ENCODE measurements at regions not wholly inside any gene's neighbourhood (a gene's known extent, or its start where the extent isn't known, plus 50 kb on each side); places are given as distances from the start of the nearest gene placed in this dataset.
"Not testable (repeated sequence)": the region's sequence is repeated elsewhere in the genome, so short reads cannot be mapped to it uniquely, and the experiment has no call there.

DNA sequence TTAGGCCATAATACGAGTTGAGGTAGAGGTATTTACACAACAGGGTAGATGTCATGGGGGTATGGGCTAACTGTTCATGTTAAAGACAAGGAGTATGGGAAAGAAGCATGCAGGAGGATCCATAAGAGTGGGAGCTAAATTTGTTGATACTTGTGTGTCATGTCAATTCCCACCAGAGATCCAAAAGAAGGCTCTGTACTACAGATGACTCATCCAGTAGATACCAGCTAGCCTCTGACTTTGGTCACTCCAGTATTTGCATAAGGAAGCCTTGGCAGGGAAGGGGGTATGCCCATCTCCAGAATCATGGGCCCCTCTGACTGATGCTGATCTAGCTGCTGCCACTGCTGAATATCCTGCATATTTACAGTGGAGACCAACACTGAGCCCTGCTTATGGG is 743.7 kb upstream of the GRAMD2B start:
- DNase-seq (ENCODE audit: low read depth in 2 of 2): no peak

DNA sequence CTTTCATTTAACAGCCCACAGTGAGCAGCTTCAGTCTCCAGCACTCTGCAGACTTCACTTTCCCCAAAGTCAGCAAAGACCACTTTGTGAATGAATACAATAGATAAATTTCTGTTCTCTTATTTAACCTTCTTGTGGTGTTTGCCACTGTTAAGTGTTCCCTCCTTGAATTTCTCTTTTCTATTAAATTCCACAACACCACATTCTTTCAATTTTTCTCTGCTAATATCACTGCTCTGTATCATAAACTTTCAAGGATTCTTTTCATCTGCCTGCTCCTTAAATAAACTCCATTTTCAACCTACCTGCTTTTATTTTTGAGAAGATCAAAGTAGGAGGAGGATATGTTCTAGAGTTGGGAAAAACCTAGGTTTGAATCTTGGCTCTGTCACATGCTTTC is 739.5 kb upstream of the GRAMD2B start:
- no peak for DNase-seq (ENCODE audit: low read depth in 2 of 2)

DNA sequence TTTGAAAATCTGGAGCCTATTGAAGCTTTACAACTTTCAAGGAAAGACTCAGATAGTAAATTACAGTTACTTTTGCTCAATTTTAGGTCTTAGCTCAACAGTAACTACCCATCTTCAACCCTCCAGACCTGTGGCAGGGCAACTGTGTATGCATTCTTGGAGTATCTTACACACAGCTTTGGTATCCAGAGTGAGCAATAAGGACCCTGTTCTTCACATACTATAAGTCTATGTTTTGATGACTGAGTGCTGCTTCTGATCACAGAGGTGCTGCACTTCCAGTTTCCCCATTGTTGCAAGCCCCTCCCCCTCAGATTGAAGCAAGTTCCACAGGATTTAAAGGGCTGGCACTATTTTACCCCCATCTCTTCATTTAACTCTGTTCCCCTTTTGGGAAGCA is 737.4 kb upstream of the GRAMD2B start:
- no peak for DNase-seq (ENCODE audit: low read depth in 2 of 2)

DNA sequence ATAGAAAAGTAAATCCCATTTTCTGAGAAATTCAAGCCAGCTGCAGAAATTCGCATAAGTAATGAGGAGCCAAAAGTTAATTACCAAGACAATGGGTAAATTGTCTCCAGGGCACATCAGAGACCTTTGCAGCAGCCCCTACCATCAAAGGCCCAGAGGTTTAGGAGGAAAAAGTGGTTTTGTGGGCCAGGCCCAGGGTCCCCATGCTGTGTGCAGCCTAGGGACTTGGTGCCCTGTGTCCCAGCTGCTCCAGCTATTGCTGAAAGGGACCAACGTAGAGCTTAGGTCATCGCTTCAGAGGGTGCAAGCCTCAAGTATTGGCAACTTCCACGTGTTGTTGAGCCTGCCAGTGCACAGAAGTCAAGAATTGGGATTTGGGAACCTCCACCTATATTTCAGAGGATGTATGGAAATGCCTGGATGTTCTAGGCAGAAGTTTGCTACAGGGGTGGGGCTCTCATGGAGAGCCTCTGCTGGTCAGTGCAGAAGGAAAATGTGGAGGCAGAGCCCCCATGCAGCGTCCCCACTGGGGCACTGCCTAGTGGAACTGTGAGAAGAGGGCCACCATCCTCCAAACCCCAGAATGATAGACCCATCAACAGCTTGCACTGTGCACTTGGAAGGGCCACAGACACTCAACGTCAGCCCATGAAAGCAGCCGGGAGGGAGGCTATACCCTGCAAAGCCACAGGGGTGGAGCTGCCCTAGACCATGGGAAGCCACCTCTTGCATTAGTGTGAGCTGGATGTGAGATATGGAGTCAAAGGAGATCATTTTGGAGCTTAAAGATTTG is 731.3 kb upstream of the GRAMD2B start:
- DNase-seq (ENCODE audit: low read depth in 2 of 2): not testable (repeated sequence)

DNA sequence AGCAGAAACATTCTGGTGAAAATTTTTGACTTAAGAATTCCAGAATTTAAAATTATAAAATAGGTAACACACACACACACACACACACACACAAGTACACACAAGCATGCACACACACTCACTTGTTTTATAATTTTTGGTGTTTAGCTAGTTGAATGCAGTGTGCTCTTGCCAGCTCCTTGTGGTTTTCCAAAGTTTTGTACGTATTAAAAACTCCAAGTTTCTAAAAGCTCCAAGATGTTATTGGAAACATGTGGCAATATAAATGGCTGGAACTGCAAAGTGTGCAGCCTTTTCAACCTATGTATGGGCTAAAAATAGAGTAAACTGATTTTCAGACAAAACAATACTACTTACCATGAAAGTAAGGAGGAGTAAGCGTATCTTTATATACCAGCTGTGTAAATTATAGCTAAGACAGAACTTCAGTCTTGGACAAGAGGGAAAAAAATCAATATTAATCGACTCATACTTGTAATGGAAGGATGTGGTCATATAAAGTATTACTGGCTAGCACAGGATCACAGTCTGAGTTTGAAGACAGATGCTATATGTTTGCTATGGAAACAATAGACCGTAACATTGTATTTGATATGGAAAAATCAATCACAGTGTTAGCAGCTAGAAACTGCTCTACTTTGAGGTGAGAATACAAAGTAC is 727.1 kb upstream of the GRAMD2B start:
- DNase-seq (ENCODE audit: low read depth in 2 of 2): no peak

DNA sequence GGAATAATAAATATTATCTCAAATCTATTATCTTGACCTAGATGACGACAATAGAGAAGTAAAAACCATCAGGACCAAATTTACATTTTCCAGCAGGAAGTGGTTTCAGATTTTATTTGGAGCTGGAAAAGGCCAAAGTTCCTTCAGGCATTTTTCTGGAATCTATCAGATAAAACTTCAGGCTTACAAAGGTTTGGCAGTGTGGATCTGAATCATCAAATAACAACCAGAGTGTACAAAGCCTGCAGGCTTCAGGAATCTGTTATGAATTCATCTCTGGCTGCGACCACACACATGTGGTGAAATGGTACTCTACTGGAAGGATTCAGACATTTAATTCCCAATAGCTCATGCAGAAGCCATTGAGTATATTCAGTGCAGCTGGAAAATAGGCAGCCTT is 726.4 kb upstream of the GRAMD2B start:
- no peak for DNase-seq (ENCODE audit: low read depth in 2 of 2)

DNA sequence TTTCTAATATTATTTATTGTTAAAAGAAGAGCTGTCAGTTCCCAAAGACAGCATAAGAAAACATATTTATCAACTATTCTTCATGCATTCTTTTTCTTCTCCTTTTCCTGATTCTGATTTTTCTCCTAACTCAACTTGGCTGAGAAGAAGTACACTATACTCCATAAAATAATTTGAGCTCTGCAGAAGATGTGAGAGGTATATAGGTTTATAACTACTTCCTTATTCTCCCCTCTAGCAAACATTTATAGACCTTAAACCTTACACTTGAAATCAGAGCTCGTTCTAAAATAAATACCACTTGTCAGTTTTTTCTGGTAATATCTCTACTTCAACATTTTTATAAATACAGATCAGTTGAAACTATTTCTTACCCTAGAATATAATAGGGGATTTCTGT is 724.8 kb upstream of the GRAMD2B start:
- DNase-seq (ENCODE audit: low read depth in 2 of 2): no peak

DNA sequence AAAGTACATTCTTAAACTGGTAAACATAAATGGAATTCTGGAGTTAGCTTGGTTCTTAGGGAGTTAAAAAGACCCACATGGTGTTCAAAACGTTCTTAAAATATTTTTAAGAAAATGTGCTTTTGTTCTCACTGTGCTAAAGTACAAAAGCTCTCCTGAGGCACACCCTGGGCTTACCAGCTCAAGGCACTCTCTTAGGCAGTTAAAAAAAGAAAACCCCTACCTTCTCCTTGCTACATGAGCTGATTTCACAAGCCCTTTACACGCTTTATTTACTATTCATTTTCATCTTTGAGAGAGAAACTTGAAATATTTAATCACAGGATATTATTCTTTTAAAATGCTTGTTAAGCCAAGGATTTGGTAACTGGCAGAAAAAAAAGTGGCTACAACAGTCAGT is 723.3 kb upstream of the GRAMD2B start:
- no peak for DNase-seq (ENCODE audit: low read depth in 2 of 2)

DNA sequence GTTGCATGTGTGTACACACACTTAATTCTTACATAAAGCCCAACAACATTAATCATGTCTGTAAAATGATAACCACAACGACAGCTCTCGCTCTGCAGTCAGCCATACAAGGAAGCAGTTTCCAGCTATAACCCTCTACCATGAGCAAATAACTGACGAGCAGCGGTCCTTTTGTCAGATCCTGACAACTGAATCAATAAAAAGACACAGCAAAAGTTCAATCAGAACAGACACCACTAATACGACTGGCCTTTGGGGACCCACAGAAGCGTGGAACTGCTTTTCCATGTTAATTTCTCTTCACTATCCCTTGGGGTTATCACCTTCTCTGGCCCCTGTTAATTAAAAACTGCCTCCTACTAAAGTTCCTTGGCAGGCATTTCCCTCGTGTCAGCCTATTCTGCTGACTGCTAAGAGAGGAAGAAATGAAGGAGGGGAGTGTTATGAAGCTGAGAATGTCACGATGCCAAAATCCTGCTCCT is 722.8 kb upstream of the GRAMD2B start:
- no peak for DNase-seq (ENCODE audit: low read depth in 2 of 2)

DNA sequence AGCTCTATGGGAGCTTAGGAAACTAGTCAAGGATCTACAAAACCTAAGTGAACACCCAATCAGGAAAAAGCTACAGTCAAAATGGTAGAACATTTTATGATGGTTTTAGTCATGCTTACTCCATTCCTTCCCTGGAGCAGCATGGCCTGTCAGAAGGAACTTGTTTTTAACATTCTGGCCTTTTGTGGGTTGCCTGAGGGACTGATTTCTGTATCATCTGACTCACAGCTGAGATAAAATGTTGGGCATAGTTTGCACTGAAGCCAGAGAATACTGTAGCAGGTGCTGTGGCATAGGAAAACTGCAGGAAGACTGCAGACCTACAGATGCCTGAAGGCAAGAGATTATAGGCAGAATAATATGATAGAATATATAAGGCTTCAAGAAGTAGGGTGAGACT is 719.6 kb upstream of the GRAMD2B start:
- DNase-seq (ENCODE audit: low read depth in 2 of 2): no peak

DNA sequence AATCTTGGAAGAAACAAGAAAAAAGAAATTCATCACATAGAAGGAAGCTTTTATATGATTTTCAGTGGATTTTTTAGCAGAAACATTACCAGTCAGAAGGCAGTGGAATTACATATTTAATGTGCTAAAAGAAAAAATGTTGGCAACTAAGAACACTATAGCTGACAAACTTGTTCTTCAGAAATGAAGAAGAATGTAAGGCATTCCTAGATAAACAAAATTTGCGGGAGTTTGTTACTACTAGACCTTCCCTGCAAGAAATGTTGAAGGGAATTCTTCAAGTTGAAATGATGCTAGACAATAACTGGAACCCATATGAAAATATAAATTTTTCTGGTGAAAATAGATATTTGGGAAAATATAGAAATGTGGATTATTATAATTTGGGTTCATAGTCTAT is 718.3 kb upstream of the GRAMD2B start:
- DNase-seq (ENCODE audit: low read depth in 2 of 2): no peak

DNA sequence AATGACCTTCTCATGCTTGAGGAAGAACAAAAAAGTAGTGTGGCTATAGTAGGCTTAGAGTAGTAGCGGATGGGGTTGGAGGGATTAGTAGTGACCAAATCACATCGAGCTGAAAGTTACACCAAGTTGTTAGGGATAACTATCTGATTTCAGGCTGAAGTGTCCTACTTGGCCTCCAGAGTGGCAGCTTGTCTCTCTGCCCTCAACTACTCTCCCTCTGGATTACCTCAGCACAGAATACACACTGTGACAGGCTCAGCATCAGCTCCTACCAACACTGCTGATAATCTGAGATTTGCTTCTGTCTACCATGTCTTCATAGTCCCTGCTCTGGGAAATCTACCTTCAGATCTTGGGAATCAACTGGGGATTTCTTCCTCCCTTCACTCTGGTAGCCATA is 714.6 kb upstream of the GRAMD2B start:
- no peak for DNase-seq (ENCODE audit: low read depth in 2 of 2)

DNA sequence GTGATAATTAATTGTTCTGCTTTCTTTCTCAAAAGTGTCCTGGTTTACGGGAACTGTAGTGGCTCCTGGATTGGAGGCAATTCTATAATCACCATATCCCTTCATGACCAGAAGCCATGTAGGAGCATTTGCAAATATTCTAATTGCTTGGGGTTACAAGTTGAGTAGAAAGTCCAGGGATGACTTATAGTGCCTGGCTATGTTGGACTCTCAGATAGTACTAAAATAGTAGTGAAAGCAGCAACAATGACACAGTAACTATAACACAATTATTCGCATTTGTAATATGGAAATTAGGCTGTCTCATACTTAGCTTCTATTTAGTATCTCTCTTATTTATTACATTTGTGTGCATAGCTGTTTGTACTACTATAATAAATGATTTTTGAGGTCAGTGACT is 712.5 kb upstream of the GRAMD2B start:
- DNase-seq (ENCODE audit: low read depth in 2 of 2): no peak

DNA sequence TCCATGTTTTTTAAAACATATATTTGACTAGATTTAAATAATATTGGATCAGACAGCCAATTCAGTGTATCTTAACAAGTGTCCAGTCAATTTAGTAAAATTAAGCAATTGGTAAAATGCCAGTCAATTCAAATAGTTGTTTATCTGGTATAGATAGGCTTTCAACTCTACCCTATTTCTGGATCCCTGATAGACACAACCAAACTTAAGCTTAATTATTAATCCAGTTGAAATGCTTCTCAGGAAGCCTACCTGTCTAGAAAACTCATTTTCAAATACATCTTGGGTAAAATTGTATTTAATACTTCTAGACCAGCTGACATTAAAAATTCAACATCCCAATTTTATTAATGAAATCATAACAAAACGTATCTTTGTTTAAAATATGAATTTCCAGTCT is 710.8 kb upstream of the GRAMD2B start:
- DNase-seq (ENCODE audit: low read depth in 2 of 2): no peak

DNA sequence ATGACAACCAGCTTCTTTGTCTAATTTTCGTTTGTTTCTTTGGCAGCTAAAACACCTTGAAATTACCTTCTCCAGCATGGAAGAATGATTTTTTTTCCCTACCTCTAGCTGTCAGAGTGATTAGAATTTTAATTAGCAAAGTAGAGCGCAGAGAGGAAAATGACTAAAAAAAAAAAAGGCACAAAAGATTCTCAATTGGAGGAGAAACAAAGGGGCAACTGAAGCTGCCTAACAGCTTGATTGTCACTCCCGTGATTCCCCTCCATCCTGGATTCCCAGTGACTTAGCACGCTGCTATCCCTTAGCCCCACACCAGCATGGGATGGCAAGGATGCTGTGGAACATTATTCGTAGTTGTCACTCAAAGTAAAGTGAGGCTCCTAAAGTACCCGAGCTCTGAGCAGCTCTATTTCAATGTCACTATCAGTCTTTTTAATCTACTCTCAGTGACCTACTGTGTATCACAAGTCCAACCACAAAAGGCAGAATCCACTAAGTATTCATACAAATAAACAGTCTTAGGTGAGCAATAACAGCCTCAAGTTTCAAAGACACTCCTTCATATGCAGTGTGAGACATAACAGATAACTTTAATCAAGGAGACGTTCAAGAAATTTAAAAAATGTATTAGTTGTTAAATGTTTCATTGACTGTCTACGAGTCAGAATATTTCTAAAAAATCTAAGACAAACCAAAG is 710.0 kb upstream of the GRAMD2B start:
- DNase-seq (ENCODE audit: low read depth in 2 of 2): no peak

DNA sequence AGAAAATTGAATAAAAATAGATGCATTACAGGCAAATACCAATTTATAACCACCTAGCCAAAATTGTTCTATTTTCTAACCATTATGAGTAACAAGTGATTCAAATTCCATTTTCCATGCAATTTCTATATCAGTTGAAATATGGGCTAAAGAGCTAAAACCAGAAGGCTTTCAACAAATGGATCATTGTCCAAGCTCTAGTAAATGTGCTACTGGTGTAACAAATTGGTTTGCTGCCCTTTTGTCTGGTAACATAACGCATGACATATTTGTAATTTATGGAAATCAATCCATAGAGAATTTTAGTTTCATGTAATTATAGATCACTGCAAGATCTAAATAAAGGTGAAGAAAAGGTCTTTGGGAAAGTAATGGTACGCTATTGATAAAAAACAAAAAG is 708.0 kb upstream of the GRAMD2B start:
- no peak for DNase-seq (ENCODE audit: low read depth in 2 of 2)

DNA sequence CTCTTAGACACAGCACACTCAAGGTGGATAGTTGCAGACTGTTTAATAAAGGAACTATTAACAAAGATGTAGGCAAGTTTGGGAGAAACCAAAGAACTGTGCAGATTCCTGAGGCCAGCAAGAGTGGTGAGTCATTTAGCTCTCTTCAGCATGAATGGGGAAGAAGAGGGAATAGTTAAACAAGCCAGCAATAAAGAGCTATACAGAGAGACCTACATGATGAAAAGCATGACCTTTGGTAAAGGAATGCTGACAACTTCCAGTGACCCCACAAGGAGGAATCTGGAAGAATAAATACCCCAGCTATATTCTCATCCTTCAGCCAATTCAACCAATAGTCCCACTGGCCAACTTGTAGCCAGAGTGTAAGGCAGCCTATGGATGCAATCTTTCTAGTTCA is 706.0 kb upstream of the GRAMD2B start:
- no peak for DNase-seq (ENCODE audit: low read depth in 2 of 2)

DNA sequence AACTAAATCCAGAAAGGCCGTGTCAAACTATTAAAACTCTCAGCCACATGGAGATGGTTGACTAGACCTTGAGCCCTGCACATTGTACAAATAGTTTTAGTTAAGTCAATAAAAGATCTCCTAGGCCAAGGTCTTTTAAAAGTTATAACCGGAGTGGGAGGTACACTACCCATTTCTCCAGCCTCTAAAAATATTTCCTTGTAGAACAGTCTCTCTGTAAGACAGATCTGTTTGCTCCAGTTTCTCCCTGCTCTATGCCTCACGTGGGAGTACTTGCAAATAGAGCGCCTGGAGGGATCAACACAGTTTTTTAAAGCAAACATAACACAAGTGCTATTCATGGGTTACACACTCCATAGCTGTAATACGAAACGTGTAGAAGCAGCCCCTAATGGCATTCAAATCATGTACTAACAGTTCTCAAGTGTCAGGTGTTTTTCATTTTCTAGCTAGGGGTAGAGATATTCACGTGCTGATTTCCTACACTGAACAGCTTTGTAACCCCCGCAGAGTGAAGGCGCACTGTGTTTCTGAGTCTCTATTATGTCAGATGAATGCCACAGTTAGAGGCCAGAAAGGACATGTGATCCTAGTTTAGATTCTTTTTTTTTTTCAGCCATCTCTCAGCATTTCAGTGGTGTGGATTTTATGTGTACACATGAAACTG is 703.4 kb upstream of the GRAMD2B start:
- DNase-seq (ENCODE audit: low read depth in 2 of 2): no peak

DNA sequence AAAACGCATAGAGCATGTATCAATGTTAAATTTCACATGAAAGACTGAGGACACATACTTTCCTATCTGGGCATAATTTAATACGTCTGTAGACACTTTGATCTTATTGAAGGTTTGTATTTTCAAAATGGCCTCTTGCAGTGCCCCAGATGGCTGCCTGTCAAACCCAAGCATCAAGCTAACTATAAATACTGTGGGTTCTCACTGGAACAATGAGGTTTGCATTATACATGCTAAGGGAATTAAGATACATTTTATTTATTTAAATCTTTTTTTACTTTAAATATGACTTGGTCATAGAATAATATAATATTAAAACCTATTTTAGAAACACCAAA is 702.9 kb upstream of the GRAMD2B start:
- DNase-seq (ENCODE audit: low read depth in 2 of 2): no peak

DNA sequence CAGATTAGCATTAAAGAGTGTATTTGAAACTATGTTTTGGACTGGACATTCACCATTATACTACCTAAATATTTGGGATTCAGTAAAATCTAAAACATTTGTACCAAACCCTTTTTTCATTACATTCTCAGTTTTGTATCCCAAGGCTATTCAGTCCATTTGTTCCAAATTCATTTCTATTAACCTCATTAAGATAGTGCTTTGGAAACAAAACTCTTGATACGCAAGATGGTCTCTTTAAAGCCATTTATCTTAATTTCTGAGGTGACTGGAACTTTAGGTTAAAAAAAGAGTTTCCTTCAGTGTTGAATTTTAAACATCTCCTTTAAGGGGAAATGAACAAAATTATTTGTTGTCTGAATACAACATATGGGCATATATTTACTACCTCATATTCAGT is 702.5 kb upstream of the GRAMD2B start:
- no peak for DNase-seq (ENCODE audit: low read depth in 2 of 2)

DNA sequence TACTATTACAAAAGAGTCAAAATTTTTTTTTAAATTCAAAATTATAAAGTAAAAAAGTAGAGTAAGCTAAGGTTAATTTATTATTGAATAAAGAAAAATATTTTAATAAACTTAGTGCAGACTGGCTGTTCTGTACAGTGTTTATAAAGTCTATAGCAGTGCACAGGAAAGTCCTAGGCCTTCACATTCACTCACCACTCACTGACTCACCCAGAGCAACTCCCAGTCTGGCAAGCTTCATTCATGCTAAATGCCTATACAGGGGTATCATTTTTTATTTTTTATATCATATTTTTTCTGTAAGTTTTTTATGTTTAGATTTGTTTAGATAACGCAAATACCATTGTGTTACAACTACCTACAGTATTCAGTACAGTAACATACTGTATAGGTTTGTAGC is 700.7 kb upstream of the GRAMD2B start:
- no peak for DNase-seq (ENCODE audit: low read depth in 2 of 2)

DNA sequence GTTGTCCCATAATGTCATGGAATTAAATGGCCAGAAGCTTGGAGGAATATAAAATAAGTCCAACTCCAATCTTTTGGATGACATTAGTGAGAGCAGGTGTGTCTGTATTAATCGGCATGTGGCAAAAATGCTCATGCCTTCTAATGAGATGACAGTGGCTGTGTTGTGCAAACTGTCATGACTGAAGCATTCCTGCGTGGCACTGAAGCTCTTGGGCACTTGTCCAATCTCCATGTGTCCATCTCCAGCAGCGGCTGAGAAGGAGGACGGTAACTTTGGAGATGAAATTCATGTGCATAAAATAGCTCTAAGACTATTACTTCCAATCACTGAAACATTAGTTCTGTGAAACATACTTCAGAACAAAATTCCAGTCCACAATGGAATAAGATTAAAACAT is 697.5 kb upstream of the GRAMD2B start:
- DNase-seq (ENCODE audit: low read depth in 2 of 2): no peak

DNA sequence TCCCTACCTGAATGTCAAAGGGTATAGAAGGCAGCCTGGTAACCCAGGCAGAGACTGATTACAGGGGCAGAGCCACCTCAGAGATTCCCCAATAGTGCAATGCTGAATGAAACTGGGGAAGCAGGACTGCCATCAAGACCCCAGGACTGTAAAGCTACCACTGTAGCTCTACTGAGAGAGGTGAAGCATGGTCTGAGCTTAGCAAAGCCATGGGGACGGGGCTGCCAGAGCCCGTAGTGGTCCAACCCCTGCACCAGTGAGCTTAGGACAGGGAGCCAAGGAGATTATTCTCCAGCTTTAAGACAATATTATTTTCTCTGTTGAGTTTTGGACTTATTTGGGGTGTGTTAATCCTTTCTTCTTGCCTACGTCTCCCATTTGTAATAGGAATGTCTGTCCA is 679.3 kb upstream of the GRAMD2B start:
- DNase-seq (ENCODE audit: low read depth in 2 of 2): no peak

Measured in activated CD4-positive, alpha-beta T cell treated with anti-CD3 and anti-CD28 coated beads for 24 hours (primary cell).